ENCODE measurements at regions not wholly inside any gene's neighbourhood (a gene's known extent, or its start where the extent isn't known, plus 50 kb on each side); places are given as distances from the start of the nearest gene placed in this dataset.

- TF ChIP-seq, protein P1, sequence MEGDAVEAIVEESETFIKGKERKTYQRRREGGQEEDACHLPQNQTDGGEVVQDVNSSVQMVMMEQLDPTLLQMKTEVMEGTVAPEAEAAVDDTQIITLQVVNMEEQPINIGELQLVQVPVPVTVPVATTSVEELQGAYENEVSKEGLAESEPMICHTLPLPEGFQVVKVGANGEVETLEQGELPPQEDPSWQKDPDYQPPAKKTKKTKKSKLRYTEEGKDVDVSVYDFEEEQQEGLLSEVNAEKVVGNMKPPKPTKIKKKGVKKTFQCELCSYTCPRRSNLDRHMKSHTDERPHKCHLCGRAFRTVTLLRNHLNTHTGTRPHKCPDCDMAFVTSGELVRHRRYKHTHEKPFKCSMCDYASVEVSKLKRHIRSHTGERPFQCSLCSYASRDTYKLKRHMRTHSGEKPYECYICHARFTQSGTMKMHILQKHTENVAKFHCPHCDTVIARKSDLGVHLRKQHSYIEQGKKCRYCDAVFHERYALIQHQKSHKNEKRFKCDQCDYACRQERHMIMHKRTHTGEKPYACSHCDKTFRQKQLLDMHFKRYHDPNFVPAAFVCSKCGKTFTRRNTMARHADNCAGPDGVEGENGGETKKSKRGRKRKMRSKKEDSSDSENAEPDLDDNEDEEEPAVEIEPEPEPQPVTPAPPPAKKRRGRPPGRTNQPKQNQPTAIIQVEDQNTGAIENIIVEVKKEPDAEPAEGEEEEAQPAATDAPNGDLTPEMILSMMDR (IDR thresholded peaks at IDR 0.05; ENCODE audit: poor library complexity), result no peak
- TF ChIP-seq EZH2 (IDR thresholded peaks at IDR 0.05; ENCODE audit: borderline replicate concordance), result no peak
These were observed 766.3 kb downstream of the SLC4A3 start for GRCh38 chr2:220393711-220394110.

Measured in hepatocyte (in vitro differentiated cells).